ENCODE measurements at regions not wholly inside any gene's neighbourhood (a gene's known extent, or its start where the extent isn't known, plus 50 kb on each side); places are given as distances from the start of the nearest gene placed in this dataset.

- Histone ChIP-seq H3K4me3 (ENCODE audit: severe bottlenecking) (no peak overlapping the region), H3K27ac (ENCODE audit: poor library complexity, severe bottlenecking) (no peak overlapping the region)
- no peak for TF ChIP-seq CTCF (IDR thresholded peaks at IDR 0.05; ENCODE audit: poor library complexity, severe bottlenecking)
Measured at GRCh38 chr11:45455536-45455935, 169.4 kb upstream of the SYT13 start.

GRCh38 chr11:45454917-45455401 is 168.8 kb upstream of the SYT13 start:
- no peak for ATAC-seq (ENCODE audit: low read depth)
- no peak for DNase-seq (ENCODE audit: low spot score)
- Histone ChIP-seq H3K9me3 (ENCODE audit: severe bottlenecking) (no peaks in the 10 kb centered on the region), H3K4me3 (ENCODE audit: severe bottlenecking) (no peak overlapping the region), H3K27ac (ENCODE audit: poor library complexity, severe bottlenecking) (no peak overlapping the region), H3K27me3 (ENCODE audit: insufficient read depth, poor library complexity, severe bottlenecking) (no peaks in the 10 kb centered on the region), H3K4me1 (ENCODE audit: insufficient read depth, poor library complexity, severe bottlenecking) (no peaks in the 10 kb centered on the region), H3K36me3 (ENCODE audit: low read depth) (no peaks in the 10 kb centered on the region)
- TF ChIP-seq CTCF (IDR thresholded peaks at IDR 0.05; ENCODE audit: poor library complexity, severe bottlenecking) = no peak

More at GRCh38 chr11:45455536-45455935, 169.4 kb upstream of the SYT13 start:
- Histone ChIP-seq H3K36me3 (ENCODE audit: low read depth) (no peaks in the 10 kb centered on the region), H3K27me3 (ENCODE audit: insufficient read depth, poor library complexity, severe bottlenecking) (no peaks in the 10 kb centered on the region), H3K4me1 (ENCODE audit: insufficient read depth, poor library complexity, severe bottlenecking) (no peaks in the 10 kb centered on the region), H3K9me3 (ENCODE audit: severe bottlenecking) (no peaks in the 10 kb centered on the region)
- ATAC-seq (ENCODE audit: low read depth) (no peak), DNase-seq (ENCODE audit: low spot score) (no peak)

- Histone ChIP-seq H3K9me3 (ENCODE audit: severe bottlenecking) (no peaks in the 10 kb centered on the region), H3K36me3 (ENCODE audit: low read depth) (no peaks in the 10 kb centered on the region), H3K27me3 (ENCODE audit: insufficient read depth, poor library complexity, severe bottlenecking) (no peaks in the 10 kb centered on the region), H3K4me1 (ENCODE audit: insufficient read depth, poor library complexity, severe bottlenecking) (no peaks in the 10 kb centered on the region), H3K4me3 (ENCODE audit: severe bottlenecking) (no peak overlapping the region), H3K27ac (ENCODE audit: poor library complexity, severe bottlenecking) (no peak overlapping the region)
- DNase-seq (ENCODE audit: low spot score) = no peak
- no peak for ATAC-seq (ENCODE audit: low read depth)
- no peak for TF ChIP-seq CTCF (IDR thresholded peaks at IDR 0.05; ENCODE audit: poor library complexity, severe bottlenecking)
Measured at GRCh38 chr11:45453721-45454120, 167.6 kb upstream of the SYT13 start.

GRCh38 chr11:45451766-45452440 is 165.8 kb upstream of the SYT13 start:
- DNase-seq (ENCODE audit: low spot score) = no peak
- Histone ChIP-seq H3K27me3 (ENCODE audit: insufficient read depth, poor library complexity, severe bottlenecking) (no peaks in the 10 kb centered on the region), H3K9me3 (ENCODE audit: severe bottlenecking) (no peaks in the 10 kb centered on the region), H3K4me1 (ENCODE audit: insufficient read depth, poor library complexity, severe bottlenecking) (no peaks in the 10 kb centered on the region), H3K27ac (ENCODE audit: poor library complexity, severe bottlenecking) (no peak overlapping the region), H3K4me3 (ENCODE audit: severe bottlenecking) (no peak overlapping the region), H3K36me3 (ENCODE audit: low read depth) (no peaks in the 10 kb centered on the region)
- no peak for TF ChIP-seq CTCF (IDR thresholded peaks at IDR 0.05; ENCODE audit: poor library complexity, severe bottlenecking)
- no peak for ATAC-seq (ENCODE audit: low read depth)

- H3K36me3 ChIP-seq (ENCODE audit: low read depth) = no peaks in the 10 kb centered on the region
- H3K27ac ChIP-seq (ENCODE audit: poor library complexity, severe bottlenecking) = no peak overlapping the region
- DNase-seq (ENCODE audit: low spot score) (no peak), ATAC-seq (ENCODE audit: low read depth) (no peak)
- H3K27me3 ChIP-seq (ENCODE audit: insufficient read depth, poor library complexity, severe bottlenecking) = no peaks in the 10 kb centered on the region
- no peak overlapping the region for H3K4me3 ChIP-seq (ENCODE audit: severe bottlenecking)
- no peaks in the 10 kb centered on the region for H3K9me3 ChIP-seq (ENCODE audit: severe bottlenecking)
- H3K4me1 ChIP-seq (ENCODE audit: insufficient read depth, poor library complexity, severe bottlenecking) = no peaks in the 10 kb centered on the region
- TF ChIP-seq CTCF (IDR thresholded peaks at IDR 0.05; ENCODE audit: poor library complexity, severe bottlenecking) = no peak
Measured at GRCh38 chr11:45450189-45450588, 164.0 kb upstream of the SYT13 start.

Data from RWPE2 (cell line).